Thyroid gland (tissue), 4 donors: ENCODE measurements at regions not wholly inside any gene's neighbourhood (a gene's known extent, or its start where the extent isn't known, plus 50 kb on each side); places are given as distances from the start of the nearest gene placed in this dataset.

Experiments
- POLR2A ChIP-seq, 2 donors: fragments of 450-650 bp; IDR thresholded peaks; one replicate each; pipeline ENCODE4 v1.6.1; 2017; ENCODE audit warnings: antibody characterized with exemption in 2 of 2, mild to moderate bottlenecking in 2 of 2, moderate library complexity in 1 of 2
- TF ChIP-seq, protein P1 (sequence below), 6 experiments: fragments of 200-600 bp in 3 of 6; fragments of 450-650 bp in 3 of 6; sonication (generic) in 3 of 6; IDR thresholded peaks; one replicate each; pipeline ENCODE4 v1.5.1; 2016 to 2019; ENCODE audit warnings: antibody characterized with exemption in 6 of 6, mild to moderate bottlenecking in 2 of 6, inconsistent platforms in 1 of 6, moderate library complexity in 1 of 6

DNA sequence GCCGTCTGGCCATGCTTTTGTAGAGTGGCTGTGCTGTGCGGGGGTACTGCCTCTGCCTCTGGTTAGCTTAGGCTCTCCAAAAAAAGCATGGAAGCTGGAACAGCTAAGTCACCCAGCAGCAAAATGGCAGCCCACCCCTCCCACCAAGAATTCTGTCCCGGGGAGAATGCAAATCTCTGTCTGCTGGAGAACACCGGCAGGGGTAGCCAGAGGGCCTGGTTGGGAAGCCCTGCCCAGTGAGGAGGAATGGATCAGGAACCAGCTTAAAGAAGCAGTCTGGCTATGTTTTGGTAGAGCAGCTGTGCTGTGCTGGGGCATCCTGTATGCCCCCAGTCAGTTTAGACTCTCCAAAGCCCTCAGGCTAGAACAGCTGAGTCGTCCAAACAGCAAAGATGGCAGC, 56.2 kb upstream of the PTPRG start:
- TF ChIP-seq, protein P1, sequence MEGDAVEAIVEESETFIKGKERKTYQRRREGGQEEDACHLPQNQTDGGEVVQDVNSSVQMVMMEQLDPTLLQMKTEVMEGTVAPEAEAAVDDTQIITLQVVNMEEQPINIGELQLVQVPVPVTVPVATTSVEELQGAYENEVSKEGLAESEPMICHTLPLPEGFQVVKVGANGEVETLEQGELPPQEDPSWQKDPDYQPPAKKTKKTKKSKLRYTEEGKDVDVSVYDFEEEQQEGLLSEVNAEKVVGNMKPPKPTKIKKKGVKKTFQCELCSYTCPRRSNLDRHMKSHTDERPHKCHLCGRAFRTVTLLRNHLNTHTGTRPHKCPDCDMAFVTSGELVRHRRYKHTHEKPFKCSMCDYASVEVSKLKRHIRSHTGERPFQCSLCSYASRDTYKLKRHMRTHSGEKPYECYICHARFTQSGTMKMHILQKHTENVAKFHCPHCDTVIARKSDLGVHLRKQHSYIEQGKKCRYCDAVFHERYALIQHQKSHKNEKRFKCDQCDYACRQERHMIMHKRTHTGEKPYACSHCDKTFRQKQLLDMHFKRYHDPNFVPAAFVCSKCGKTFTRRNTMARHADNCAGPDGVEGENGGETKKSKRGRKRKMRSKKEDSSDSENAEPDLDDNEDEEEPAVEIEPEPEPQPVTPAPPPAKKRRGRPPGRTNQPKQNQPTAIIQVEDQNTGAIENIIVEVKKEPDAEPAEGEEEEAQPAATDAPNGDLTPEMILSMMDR (IDR thresholded peaks at IDR 0.05) = no peak
- no peak for TF ChIP-seq POLR2A (IDR thresholded peaks at IDR 0.05)
